ENCODE measurements at regions not wholly inside any gene's neighbourhood (a gene's known extent, or its start where the extent isn't known, plus 50 kb on each side); places are given as distances from the start of the nearest gene placed in this dataset.

DNA sequence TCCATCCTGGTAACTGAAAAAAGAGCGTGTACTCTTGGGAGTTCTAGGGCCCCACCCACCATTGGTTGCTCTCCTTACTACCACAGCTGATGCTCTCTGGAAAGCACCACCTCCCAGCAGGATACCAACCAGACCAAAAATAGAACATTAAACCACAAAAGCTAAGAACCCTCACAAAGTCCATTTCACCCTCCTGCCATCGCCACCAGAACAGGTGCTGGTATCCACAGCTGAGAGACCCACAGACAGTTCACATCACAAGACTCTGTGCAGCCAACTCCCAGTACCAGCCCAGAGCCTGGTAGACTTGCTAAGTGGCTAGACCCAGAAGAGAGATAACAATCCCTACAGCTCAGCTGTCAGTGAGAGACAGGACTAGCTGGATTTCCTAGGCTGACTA lies 240.6 kb downstream of the PABPC4L start:
- H3K27ac ChIP-seq = no peak overlapping the region
- H3K79me2 ChIP-seq = no peaks in the 10 kb centered on the region
- H3K9ac ChIP-seq = no peak overlapping the region
- no peaks in the 10 kb centered on the region for H3K4me1 ChIP-seq
- no peak overlapping the region for H2AFZ ChIP-seq
- H3K9me3 ChIP-seq (ENCODE audit: control insufficient read depth, low read length) = no peaks in the 10 kb centered on the region
- TF ChIP-seq, protein P1, sequence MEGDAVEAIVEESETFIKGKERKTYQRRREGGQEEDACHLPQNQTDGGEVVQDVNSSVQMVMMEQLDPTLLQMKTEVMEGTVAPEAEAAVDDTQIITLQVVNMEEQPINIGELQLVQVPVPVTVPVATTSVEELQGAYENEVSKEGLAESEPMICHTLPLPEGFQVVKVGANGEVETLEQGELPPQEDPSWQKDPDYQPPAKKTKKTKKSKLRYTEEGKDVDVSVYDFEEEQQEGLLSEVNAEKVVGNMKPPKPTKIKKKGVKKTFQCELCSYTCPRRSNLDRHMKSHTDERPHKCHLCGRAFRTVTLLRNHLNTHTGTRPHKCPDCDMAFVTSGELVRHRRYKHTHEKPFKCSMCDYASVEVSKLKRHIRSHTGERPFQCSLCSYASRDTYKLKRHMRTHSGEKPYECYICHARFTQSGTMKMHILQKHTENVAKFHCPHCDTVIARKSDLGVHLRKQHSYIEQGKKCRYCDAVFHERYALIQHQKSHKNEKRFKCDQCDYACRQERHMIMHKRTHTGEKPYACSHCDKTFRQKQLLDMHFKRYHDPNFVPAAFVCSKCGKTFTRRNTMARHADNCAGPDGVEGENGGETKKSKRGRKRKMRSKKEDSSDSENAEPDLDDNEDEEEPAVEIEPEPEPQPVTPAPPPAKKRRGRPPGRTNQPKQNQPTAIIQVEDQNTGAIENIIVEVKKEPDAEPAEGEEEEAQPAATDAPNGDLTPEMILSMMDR (IDR thresholded peaks at IDR 0.05) = no peak
- no peaks in the 10 kb centered on the region for H3K27me3 ChIP-seq (ENCODE audit: control insufficient read depth, insufficient read depth, low read length)
- H3K36me3 ChIP-seq (ENCODE audit: control insufficient read depth, insufficient read depth, low read length) = no peaks in the 10 kb centered on the region
- no peak overlapping the region for H3K4me3 ChIP-seq (ENCODE audit: low read depth, low read length)
- no peak overlapping the region for H3K4me2 ChIP-seq (ENCODE audit: low read length)

DNA sequence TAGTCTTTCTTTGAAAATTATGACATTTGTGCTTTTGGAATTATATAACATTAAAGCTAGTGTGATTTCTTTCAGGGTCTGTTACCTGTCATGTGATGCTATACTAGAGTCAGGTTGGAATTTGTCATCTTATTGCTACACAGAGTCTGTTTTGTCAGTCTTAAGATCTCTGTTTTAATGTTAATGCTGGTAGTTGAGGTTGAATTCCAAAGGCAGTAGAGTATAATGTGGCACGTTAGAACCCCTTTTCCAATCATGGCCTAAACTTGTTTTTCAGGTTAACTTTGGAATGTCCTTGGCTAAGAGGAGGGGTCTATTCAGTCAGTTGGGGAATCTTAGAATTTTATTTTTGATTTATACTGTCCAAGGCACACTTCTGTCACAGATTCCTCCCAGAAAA lies 258.5 kb downstream of the PABPC4L start:
- Histone ChIP-seq H3K9ac (no peak overlapping the region), H3K27me3 (ENCODE audit: control insufficient read depth, insufficient read depth, low read length) (no peaks in the 10 kb centered on the region), H3K27ac (no peak overlapping the region), H3K4me3 (ENCODE audit: low read depth, low read length) (no peak overlapping the region), H3K79me2 (no peaks in the 10 kb centered on the region), H3K9me3 (ENCODE audit: control insufficient read depth, low read length) (no peaks in the 10 kb centered on the region), H3K4me1 (no peaks in the 10 kb centered on the region), H3K36me3 (ENCODE audit: control insufficient read depth, insufficient read depth, low read length) (no peaks in the 10 kb centered on the region), H3K4me2 (ENCODE audit: low read length) (no peak overlapping the region), H2AFZ (no peak overlapping the region)
- TF ChIP-seq, protein P1 (IDR thresholded peaks at IDR 0.05) = no peak

DNA sequence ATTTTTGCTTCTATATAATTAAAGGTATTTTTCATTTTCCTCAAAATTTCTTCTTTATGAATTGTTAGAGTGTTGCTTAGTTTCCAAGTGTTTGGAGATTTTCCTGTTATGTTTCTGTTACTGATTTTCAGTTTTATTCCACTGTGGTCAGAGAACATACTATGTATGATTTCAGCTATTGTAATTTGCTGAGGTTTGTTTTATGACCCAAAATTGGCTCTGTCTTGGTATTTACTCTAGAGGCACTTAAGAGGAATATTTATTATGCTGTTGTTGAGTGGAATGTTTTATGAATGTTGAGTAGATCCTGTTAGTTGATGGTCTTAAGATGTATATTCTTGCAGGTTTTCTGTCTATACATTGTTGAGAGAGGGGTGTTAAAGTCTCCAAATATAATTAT lies 263.5 kb downstream of the PABPC4L start:
- Histone ChIP-seq H3K27ac (no peak overlapping the region), H3K36me3 (ENCODE audit: control insufficient read depth, insufficient read depth, low read length) (no peaks in the 10 kb centered on the region), H2AFZ (no peak overlapping the region), H3K4me2 (ENCODE audit: low read length) (no peak overlapping the region), H3K4me3 (ENCODE audit: low read depth, low read length) (no peak overlapping the region), H3K9ac (no peak overlapping the region), H3K79me2 (no peaks in the 10 kb centered on the region), H3K9me3 (ENCODE audit: control insufficient read depth, low read length) (no peaks in the 10 kb centered on the region), H3K27me3 (ENCODE audit: control insufficient read depth, insufficient read depth, low read length) (no peaks in the 10 kb centered on the region), H3K4me1 (no peaks in the 10 kb centered on the region)
- TF ChIP-seq, protein P1 (IDR thresholded peaks at IDR 0.05) = no peak

DNA sequence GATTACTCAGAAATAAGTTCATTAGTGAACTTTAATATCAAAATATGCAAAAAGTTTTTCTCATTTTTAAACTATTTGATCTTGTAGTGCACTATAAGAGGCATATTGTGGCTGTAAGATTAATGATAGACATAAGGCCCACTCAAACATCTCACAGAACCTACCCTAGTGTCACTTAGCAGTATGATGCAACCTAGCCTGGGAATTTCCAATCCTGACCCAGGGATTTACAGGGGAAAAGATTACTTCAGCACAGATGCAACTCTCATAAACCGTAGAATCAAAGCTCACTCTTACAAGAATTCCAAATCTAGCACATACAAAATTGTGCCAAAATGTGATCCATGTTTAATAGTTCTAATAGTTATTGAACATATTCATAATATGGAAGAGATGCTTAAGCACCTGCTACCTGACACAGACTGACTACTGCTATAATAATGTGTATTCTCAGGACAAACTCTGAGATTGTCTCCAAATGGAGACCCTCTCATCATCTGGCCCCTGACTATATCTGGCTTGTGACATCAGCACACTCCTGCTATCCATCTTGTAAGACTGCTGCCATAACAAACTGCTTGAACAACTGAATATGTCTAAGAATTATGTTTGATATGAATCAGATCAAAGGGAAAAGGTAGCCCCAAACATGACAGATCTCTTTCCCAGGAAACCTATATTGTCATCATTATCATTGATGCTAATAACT lies 271.9 kb downstream of the PABPC4L start:
- no peak overlapping the region for H3K4me3 ChIP-seq (ENCODE audit: low read depth, low read length)
- H3K79me2 ChIP-seq = no peaks in the 10 kb centered on the region
- no peaks in the 10 kb centered on the region for H3K27me3 ChIP-seq (ENCODE audit: control insufficient read depth, insufficient read depth, low read length)
- TF ChIP-seq, protein P1 (IDR thresholded peaks at IDR 0.05) = no peak
- H3K9ac ChIP-seq = no peak overlapping the region
- H3K4me2 ChIP-seq (ENCODE audit: low read length) = no peak overlapping the region
- H3K4me1 ChIP-seq = no peaks in the 10 kb centered on the region
- H3K36me3 ChIP-seq (ENCODE audit: control insufficient read depth, insufficient read depth, low read length) = no peaks in the 10 kb centered on the region
- H2AFZ ChIP-seq = no peak overlapping the region
- H3K9me3 ChIP-seq (ENCODE audit: control insufficient read depth, low read length) = no peaks in the 10 kb centered on the region
- H3K27ac ChIP-seq = no peak overlapping the region
